Prostate gland (tissue), 2 donors: ENCODE measurements at regions not wholly inside any gene's neighbourhood (a gene's known extent, or its start where the extent isn't known, plus 50 kb on each side); places are given as distances from the start of the nearest gene placed in this dataset.

Experiments used
- POLR2A ChIP-seq: fragments of 450-650 bp; IDR thresholded peaks from one replicate; pipeline ENCODE4 v1.6.1; 2016; ENCODE audit warnings: antibody characterized with exemption, mild to moderate bottlenecking
- POLR2AphosphoS5 ChIP-seq: sonication (generic); formaldehyde crosslinking; IDR thresholded peaks from one replicate; pipeline ENCODE4 v1.6.1; 2017; ENCODE audit warnings: antibody characterized with exemption
- TF ChIP-seq, protein P1 (sequence below), 4 experiments: fragments of 200-600 bp in 2 of 4; fragments of 450-650 bp in 2 of 4; sonication (generic) in 2 of 4; IDR thresholded peaks; 1 replicate in 3 of 4; 2 replicates in 1 of 4; pipeline ENCODE4 v1.5.1; 2016 to 2019; ENCODE audit warnings: antibody characterized with exemption in 4 of 4, mild to moderate bottlenecking in 2 of 4, moderate library complexity in 2 of 4

DNA sequence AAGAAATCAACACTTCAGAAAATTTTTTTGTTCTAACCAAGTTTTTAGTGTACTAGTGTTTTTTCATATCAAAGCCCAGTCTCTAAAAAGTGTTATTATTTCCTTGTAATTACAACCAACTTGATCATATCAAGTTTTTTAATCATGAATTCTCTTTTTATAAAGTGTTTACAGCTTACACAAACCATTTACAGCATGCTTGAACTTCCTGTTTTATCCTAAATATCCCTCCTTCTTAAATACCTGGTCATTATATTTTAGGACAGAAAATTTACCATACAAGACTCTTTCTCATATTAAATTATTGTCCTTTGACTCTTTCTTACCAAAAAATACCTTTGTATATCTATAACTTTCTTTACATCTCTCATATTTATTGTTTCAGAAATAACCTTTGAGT is 89.4 kb upstream of the NPY2R start:
- TF ChIP-seq POLR2A (no peak), POLR2AphosphoS5 (no peak)
- TF ChIP-seq, protein P1, sequence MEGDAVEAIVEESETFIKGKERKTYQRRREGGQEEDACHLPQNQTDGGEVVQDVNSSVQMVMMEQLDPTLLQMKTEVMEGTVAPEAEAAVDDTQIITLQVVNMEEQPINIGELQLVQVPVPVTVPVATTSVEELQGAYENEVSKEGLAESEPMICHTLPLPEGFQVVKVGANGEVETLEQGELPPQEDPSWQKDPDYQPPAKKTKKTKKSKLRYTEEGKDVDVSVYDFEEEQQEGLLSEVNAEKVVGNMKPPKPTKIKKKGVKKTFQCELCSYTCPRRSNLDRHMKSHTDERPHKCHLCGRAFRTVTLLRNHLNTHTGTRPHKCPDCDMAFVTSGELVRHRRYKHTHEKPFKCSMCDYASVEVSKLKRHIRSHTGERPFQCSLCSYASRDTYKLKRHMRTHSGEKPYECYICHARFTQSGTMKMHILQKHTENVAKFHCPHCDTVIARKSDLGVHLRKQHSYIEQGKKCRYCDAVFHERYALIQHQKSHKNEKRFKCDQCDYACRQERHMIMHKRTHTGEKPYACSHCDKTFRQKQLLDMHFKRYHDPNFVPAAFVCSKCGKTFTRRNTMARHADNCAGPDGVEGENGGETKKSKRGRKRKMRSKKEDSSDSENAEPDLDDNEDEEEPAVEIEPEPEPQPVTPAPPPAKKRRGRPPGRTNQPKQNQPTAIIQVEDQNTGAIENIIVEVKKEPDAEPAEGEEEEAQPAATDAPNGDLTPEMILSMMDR (IDR thresholded peaks at IDR 0.05), result no peak
